ENCODE measurements at regions not wholly inside any gene's neighbourhood (a gene's known extent, or its start where the extent isn't known, plus 50 kb on each side); places are given as distances from the start of the nearest gene placed in this dataset.

GRCh38 chr10:124229989-124230634, 136.7 kb upstream of the CHST15 start:
- ATAC-seq (no peak), DNase-seq (no peak)
- Histone ChIP-seq H3K9me3 (no peaks in the 10 kb centered on the region), H3K4me1 (no peaks in the 10 kb centered on the region), H3K27me3 (no peaks in the 10 kb centered on the region), H3K4me3 (no peak overlapping the region), H3K36me3 (no peaks in the 10 kb centered on the region), H3K27ac (no peak overlapping the region)
- intact Hi-C loops (cut with DNase I): no loop called here
- 75% methylated on average over 15 of the region's 15 CpGs for WGBS (ENCODE audit: insufficient coverage, low coverage, low lambda C conversion rate, missing lambda C conversion rate)
- TF ChIP-seq, protein P1, sequence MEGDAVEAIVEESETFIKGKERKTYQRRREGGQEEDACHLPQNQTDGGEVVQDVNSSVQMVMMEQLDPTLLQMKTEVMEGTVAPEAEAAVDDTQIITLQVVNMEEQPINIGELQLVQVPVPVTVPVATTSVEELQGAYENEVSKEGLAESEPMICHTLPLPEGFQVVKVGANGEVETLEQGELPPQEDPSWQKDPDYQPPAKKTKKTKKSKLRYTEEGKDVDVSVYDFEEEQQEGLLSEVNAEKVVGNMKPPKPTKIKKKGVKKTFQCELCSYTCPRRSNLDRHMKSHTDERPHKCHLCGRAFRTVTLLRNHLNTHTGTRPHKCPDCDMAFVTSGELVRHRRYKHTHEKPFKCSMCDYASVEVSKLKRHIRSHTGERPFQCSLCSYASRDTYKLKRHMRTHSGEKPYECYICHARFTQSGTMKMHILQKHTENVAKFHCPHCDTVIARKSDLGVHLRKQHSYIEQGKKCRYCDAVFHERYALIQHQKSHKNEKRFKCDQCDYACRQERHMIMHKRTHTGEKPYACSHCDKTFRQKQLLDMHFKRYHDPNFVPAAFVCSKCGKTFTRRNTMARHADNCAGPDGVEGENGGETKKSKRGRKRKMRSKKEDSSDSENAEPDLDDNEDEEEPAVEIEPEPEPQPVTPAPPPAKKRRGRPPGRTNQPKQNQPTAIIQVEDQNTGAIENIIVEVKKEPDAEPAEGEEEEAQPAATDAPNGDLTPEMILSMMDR (IDR thresholded peaks at IDR 0.05): no peak
- TF ChIP-seq POLR2A (IDR thresholded peaks at IDR 0.05): no peak

DNA sequence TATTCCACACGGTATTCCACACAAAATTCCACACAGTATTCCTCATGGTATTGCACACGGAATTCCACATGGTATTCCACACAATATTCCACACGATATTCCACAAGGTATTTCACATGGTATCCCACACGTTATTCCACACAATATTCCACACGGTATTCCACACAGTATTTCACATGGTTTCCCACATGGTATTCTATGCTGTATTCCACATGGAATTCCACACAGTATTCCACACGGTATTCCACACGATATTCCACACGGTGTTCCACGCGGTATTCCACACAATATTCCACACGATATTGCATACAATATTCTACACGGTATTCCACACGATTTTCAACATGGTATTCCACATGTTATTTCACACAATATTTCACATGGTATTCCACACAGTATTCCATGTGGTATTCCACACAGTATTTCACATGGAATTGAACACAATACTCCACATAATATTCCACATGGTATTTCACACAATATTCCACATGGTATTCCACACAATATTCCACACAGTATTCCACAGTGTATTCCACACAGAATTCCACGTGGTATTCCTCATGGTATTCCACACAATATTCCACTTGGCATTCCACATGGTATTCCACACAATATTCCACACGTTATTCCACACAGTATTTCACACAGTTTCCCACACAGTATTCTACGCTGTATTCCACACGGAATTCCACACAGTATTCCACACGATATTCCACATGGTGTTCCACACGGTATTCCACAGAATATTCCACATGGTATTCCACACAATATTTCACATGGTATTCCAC, 136.0 kb upstream of the CHST15 start:
- Histone ChIP-seq H3K36me3 (no peaks in the 10 kb centered on the region), H3K27ac (no peak overlapping the region), H3K4me1 (no peaks in the 10 kb centered on the region), H3K9me3 (no peaks in the 10 kb centered on the region), H3K4me3 (no peak overlapping the region), H3K27me3 (no peaks in the 10 kb centered on the region)
- WGBS (ENCODE audit: insufficient coverage, low coverage, low lambda C conversion rate, missing lambda C conversion rate): 85% methylated on average over 19 of the region's 19 CpGs
- TF ChIP-seq, protein P1 (IDR thresholded peaks at IDR 0.05): no peak
- no peak for TF ChIP-seq POLR2A (IDR thresholded peaks at IDR 0.05)
- ATAC-seq: no peak
- intact Hi-C loops (cut with DNase I): no loop called here
- no peak for DNase-seq

GRCh38 chr10:124228471-124228870, 135.1 kb upstream of the CHST15 start:
- 72% methylated on average over 2 of the region's 2 CpGs for WGBS (ENCODE audit: insufficient coverage, low coverage, low lambda C conversion rate, missing lambda C conversion rate)
- Histone ChIP-seq H3K36me3 (no peaks in the 10 kb centered on the region), H3K27ac (no peak overlapping the region), H3K4me1 (no peaks in the 10 kb centered on the region), H3K9me3 (no peaks in the 10 kb centered on the region), H3K4me3 (no peak overlapping the region), H3K27me3 (no peaks in the 10 kb centered on the region)
- no peak for DNase-seq
- no peak for ATAC-seq
- TF ChIP-seq, protein P1 (IDR thresholded peaks at IDR 0.05): no peak
- no peak for TF ChIP-seq POLR2A (IDR thresholded peaks at IDR 0.05)
- intact Hi-C loops (cut with DNase I): no loop called here

GRCh38 chr10:124227988-124228387, 134.6 kb upstream of the CHST15 start:
- no peak overlapping the region for H3K27ac ChIP-seq
- DNase-seq (no peak), ATAC-seq (no peak)
- WGBS (ENCODE audit: insufficient coverage, low coverage, low lambda C conversion rate, missing lambda C conversion rate): 58% methylated on average over 2 of the region's 2 CpGs
- no peak for TF ChIP-seq POLR2A (IDR thresholded peaks at IDR 0.05)
- TF ChIP-seq, protein P1 (IDR thresholded peaks at IDR 0.05): no peak
- intact Hi-C loops (cut with DNase I): no loop called here
- H3K27me3 ChIP-seq: no peaks in the 10 kb centered on the region
- H3K36me3 ChIP-seq: no peaks in the 10 kb centered on the region
- no peak overlapping the region for H3K4me3 ChIP-seq
- no peaks in the 10 kb centered on the region for H3K9me3 ChIP-seq
- no peaks in the 10 kb centered on the region for H3K4me1 ChIP-seq
